Astrocyte (in vitro differentiated cells and primary cell): ENCODE measurements at regions not wholly inside any gene's neighbourhood (a gene's known extent, or its start where the extent isn't known, plus 50 kb on each side); places are given as distances from the start of the nearest gene placed in this dataset.

Experiments used
- DNase-seq: peaks from one replicate; pipeline ENCODE4 v3.0.0-alpha.2; 2010; ENCODE audit warnings: low read depth
- FAIRE-seq: peaks from 2 replicates; lab custom pipeline; 2011; peaks lifted over from hg19 to GRCh38; lab: Jason Lieb, UNC
- H2AFZ ChIP-seq: 2 replicates; pipeline ENCODE4 v1.6.0; 2012; ENCODE audit warnings: low read depth, low read length, inconsistent platforms
- H3K27ac ChIP-seq: 2 replicates; pipeline ENCODE4 v1.5.1; 2011; ENCODE audit warnings: low read depth, low read length, inconsistent platforms
- H3K27me3 ChIP-seq: 2 replicates; pipeline ENCODE4 v1.6.0; 2011; ENCODE audit warnings: low read length, inconsistent platforms; ENCODE audit not compliant: insufficient read depth
- H3K36me3 ChIP-seq: 2 replicates; pipeline ENCODE4 v1.5.1; 2011; ENCODE audit warnings: low read length, inconsistent platforms; ENCODE audit not compliant: insufficient read depth
- H3K4me1 ChIP-seq: 2 replicates; pipeline ENCODE4 v1.5.1; 2011; ENCODE audit warnings: low read length, inconsistent platforms; ENCODE audit not compliant: insufficient read depth
- H3K4me2 ChIP-seq: 2 replicates; pipeline ENCODE4 v1.6.0; 2012; ENCODE audit warnings: low read length, inconsistent platforms
- H3K4me3 ChIP-seq: 2 replicates; pipeline ENCODE4 v1.5.1; 2011; ENCODE audit warnings: low read depth, mild to moderate bottlenecking, low read length, inconsistent platforms; ENCODE audit not compliant: insufficient read depth
- H3K79me2 ChIP-seq: 2 replicates; pipeline ENCODE4 v1.6.0; 2012; ENCODE audit warnings: mild to moderate bottlenecking, low read length, inconsistent platforms; ENCODE audit not compliant: insufficient read depth
- H3K9ac ChIP-seq: 2 replicates; pipeline ENCODE4 v1.6.0; 2012; ENCODE audit warnings: mild to moderate bottlenecking, low read length, inconsistent platforms
- H3K9me3 ChIP-seq: 2 replicates; pipeline ENCODE4 v1.5.1; 2012; ENCODE audit warnings: low read depth, mild to moderate bottlenecking, low read length, inconsistent platforms; ENCODE audit not compliant: insufficient read depth
- H4K20me1 ChIP-seq: 2 replicates; pipeline ENCODE4 v1.6.0; 2012; ENCODE audit warnings: low read length, inconsistent platforms; ENCODE audit not compliant: insufficient read depth
- H3K27ac Mint-ChIP-seq: one replicate; pipeline ENCODE4 v1.8.0; 2021; ENCODE audit warnings: mild to moderate bottlenecking, mixed read lengths; ENCODE audit not compliant: unreplicated experiment
- H3K27me3 Mint-ChIP-seq: one replicate; pipeline ENCODE4 v1.8.0; 2021; ENCODE audit warnings: low read depth, mixed read lengths; ENCODE audit not compliant: unreplicated experiment
- H3K36me3 Mint-ChIP-seq: one replicate; pipeline ENCODE4 v1.8.0; 2021; ENCODE audit warnings: low read depth, mixed read lengths; ENCODE audit not compliant: unreplicated experiment
- H3K4me1 Mint-ChIP-seq: one replicate; pipeline ENCODE4 v1.8.0; 2021; ENCODE audit warnings: low read depth, mixed read lengths; ENCODE audit not compliant: unreplicated experiment
- H3K4me3 Mint-ChIP-seq: one replicate; pipeline ENCODE4 v1.8.0; 2021; ENCODE audit warnings: mild to moderate bottlenecking, moderate library complexity, mixed read lengths; ENCODE audit not compliant: unreplicated experiment
- H3K9me3 Mint-ChIP-seq: one replicate; pipeline ENCODE4 v1.8.0; 2021; ENCODE audit warnings: mild to moderate bottlenecking, mixed read lengths; ENCODE audit not compliant: unreplicated experiment
- EZH2 ChIP-seq: IDR thresholded peaks from 2 replicates; pipeline ENCODE4 v1.6.1; 2012; ENCODE audit warnings: mild to moderate bottlenecking, low read length, inconsistent platforms; ENCODE audit not compliant: insufficient read depth
- TF ChIP-seq, protein P1 (sequence below): IDR thresholded peaks from 2 replicates; pipeline ENCODE4 v1.5.1; 2011; ENCODE audit warnings: low read depth, mild to moderate bottlenecking, inconsistent platforms, low read length, moderate library complexity; ENCODE audit not compliant: insufficient read depth

DNA sequence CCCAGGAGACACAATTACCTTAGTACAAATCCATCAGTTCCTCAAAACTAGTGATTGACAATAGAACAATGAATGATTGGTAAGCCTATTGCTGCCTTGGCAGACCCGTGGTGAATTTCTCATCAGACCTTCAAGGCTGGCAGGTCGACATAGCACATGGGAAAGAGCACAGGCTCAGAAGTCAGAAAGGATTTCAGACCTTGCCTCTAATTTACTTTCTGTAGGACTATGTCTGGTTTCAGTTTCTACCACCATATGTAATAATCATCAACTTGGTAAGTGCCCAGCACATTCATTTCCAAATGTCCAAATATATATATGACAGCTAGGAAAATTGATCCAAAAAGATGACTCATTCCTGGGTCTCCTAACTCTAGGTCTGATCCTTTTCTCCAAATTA is 62.5 kb upstream of the GRHL3 start:
- H3K27ac Mint-ChIP-seq = no peak overlapping the region
- TF ChIP-seq, protein P1, sequence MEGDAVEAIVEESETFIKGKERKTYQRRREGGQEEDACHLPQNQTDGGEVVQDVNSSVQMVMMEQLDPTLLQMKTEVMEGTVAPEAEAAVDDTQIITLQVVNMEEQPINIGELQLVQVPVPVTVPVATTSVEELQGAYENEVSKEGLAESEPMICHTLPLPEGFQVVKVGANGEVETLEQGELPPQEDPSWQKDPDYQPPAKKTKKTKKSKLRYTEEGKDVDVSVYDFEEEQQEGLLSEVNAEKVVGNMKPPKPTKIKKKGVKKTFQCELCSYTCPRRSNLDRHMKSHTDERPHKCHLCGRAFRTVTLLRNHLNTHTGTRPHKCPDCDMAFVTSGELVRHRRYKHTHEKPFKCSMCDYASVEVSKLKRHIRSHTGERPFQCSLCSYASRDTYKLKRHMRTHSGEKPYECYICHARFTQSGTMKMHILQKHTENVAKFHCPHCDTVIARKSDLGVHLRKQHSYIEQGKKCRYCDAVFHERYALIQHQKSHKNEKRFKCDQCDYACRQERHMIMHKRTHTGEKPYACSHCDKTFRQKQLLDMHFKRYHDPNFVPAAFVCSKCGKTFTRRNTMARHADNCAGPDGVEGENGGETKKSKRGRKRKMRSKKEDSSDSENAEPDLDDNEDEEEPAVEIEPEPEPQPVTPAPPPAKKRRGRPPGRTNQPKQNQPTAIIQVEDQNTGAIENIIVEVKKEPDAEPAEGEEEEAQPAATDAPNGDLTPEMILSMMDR = no peak
- no peak for TF ChIP-seq EZH2
- no peaks in the 10 kb centered on the region for H3K36me3 Mint-ChIP-seq
- no peaks in the 10 kb centered on the region for H3K79me2 ChIP-seq
- H3K4me2 ChIP-seq = no peak overlapping the region
- no peaks in the 10 kb centered on the region for H3K4me1 Mint-ChIP-seq
- H3K27me3 ChIP-seq = peaks cover 8% of the 10 kb centered on the region
- H3K36me3 ChIP-seq = no peaks in the 10 kb centered on the region
- H3K27ac ChIP-seq = no peak overlapping the region
- H4K20me1 ChIP-seq = no peaks in the 10 kb centered on the region
- peaks cover 24% of the 10 kb centered on the region for H3K27me3 Mint-ChIP-seq
- FAIRE-seq (no peak), DNase-seq (no peak)
- no peak overlapping the region for H3K9ac ChIP-seq
- no peak overlapping the region for H2AFZ ChIP-seq
- no peaks in the 10 kb centered on the region for H3K4me1 ChIP-seq
- H3K9me3 ChIP-seq = no peaks in the 10 kb centered on the region
- H3K4me3 Mint-ChIP-seq = no peak overlapping the region
- H3K4me3 ChIP-seq = no peak overlapping the region
- peaks cover 6% of the 10 kb centered on the region for H3K9me3 Mint-ChIP-seq

- no peaks in the 10 kb centered on the region for H3K4me1 Mint-ChIP-seq
- TF ChIP-seq EZH2 = no peak
- TF ChIP-seq, protein P1 = no peak
- peaks cover 2% of the 10 kb centered on the region for H3K4me1 ChIP-seq
- no peak for FAIRE-seq
- H3K9ac ChIP-seq = no peak overlapping the region
- H3K4me3 Mint-ChIP-seq = no peak overlapping the region
- H3K27me3 Mint-ChIP-seq = peaks cover 20% of the 10 kb centered on the region
- H3K9me3 Mint-ChIP-seq = peaks cover 10% of the 10 kb centered on the region
- H3K9me3 ChIP-seq = no peaks in the 10 kb centered on the region
- no peak overlapping the region for H3K27ac ChIP-seq
- H3K36me3 Mint-ChIP-seq = no peaks in the 10 kb centered on the region
- H3K79me2 ChIP-seq = no peaks in the 10 kb centered on the region
- H3K4me3 ChIP-seq = no peak overlapping the region
- H2AFZ ChIP-seq = no peak overlapping the region
- no peak overlapping the region for H3K4me2 ChIP-seq
- no peak for DNase-seq
- no peaks in the 10 kb centered on the region for H3K36me3 ChIP-seq
- H4K20me1 ChIP-seq = no peaks in the 10 kb centered on the region
- no peak overlapping the region for H3K27ac Mint-ChIP-seq
- peaks cover 8% of the 10 kb centered on the region for H3K27me3 ChIP-seq
Measured at GRCh38 chr1:24255226-24255625, 63.9 kb upstream of the GRHL3 start.

GRCh38 chr1:24254783-24255182 is 64.4 kb upstream of the GRHL3 start:
- FAIRE-seq = no peak
- Histone ChIP-seq H4K20me1 (no peaks in the 10 kb centered on the region), H3K27ac (no peak overlapping the region), H3K4me1 (peaks cover 2% of the 10 kb centered on the region), H2AFZ (no peak overlapping the region), H3K9me3 (no peaks in the 10 kb centered on the region), H3K36me3 (no peaks in the 10 kb centered on the region), H3K9ac (no peak overlapping the region), H3K27me3 (peaks cover 8% of the 10 kb centered on the region), H3K4me3 (no peak overlapping the region), H3K79me2 (no peaks in the 10 kb centered on the region), H3K4me2 (no peak overlapping the region)
- H3K27me3 Mint-ChIP-seq = peaks cover 18% of the 10 kb centered on the region
- no peaks in the 10 kb centered on the region for H3K36me3 Mint-ChIP-seq
- no peak overlapping the region for H3K4me3 Mint-ChIP-seq
- no peak for TF ChIP-seq EZH2
- TF ChIP-seq, protein P1 = no peak
- no peak for DNase-seq
- no peaks in the 10 kb centered on the region for H3K4me1 Mint-ChIP-seq
- no peak overlapping the region for H3K27ac Mint-ChIP-seq
- H3K9me3 Mint-ChIP-seq = peaks cover 10% of the 10 kb centered on the region
